GM23338 (cell line): ENCODE measurements at regions not wholly inside any gene's neighbourhood (a gene's known extent, or its start where the extent isn't known, plus 50 kb on each side); places are given as distances from the start of the nearest gene placed in this dataset.

Experiments used
- ATAC-seq: fragments of 200-7000 bp; cut with Tn5 transposase; 3 replicates; pipeline ENCODE4 v1.9.1; 2020
- DNase-seq: peaks from one replicate; pipeline ENCODE4 v3.0.0-alpha.2; 2015; ENCODE audit warnings: low spot score
- H2AFZ ChIP-seq: fragments of 200-600 bp; sonication (generic); 2 replicates; pipeline ENCODE4 v1.8.0; 2016; ENCODE audit warnings: antibody characterized with exemption, mild to moderate bottlenecking, moderate library complexity
- H3F3A ChIP-seq: fragments of 200-600 bp; sonication (generic); replicated peaks from 2 replicates; pipeline ENCODE4 v1.8.0; 2017; ENCODE audit warnings: antibody characterized with exemption, mixed run types, low read depth
- H3K27ac ChIP-seq: fragments of 200-600 bp; sonication (generic); 2 replicates; pipeline ENCODE4 v1.6.1; 2016; ENCODE audit warnings: low read depth
- H3K27me3 ChIP-seq: fragments of 200-600 bp; sonication (generic); 2 replicates; pipeline ENCODE4 v1.8.0; 2016; ENCODE audit warnings: mild to moderate bottlenecking, mixed run types, moderate library complexity; ENCODE audit not compliant: insufficient read depth
- H3K36me3 ChIP-seq: fragments of 200-600 bp; sonication (generic); 2 replicates; pipeline ENCODE4 v1.8.0; 2016; ENCODE audit warnings: mild to moderate bottlenecking; ENCODE audit not compliant: insufficient read depth
- H3K4me1 ChIP-seq: fragments of 200-600 bp; sonication (generic); 2 replicates; pipeline ENCODE4 v1.8.0; 2016; ENCODE audit warnings: mild to moderate bottlenecking, moderate library complexity; ENCODE audit not compliant: insufficient read depth
- H3K4me2 ChIP-seq: fragments of 200-600 bp; sonication (generic); 2 replicates; pipeline ENCODE4 v1.7.1; 2017; ENCODE audit warnings: mixed run types
- H3K4me3 ChIP-seq: fragments of 200-600 bp; sonication (generic); 2 replicates; pipeline ENCODE4 v1.6.1; 2016; ENCODE audit warnings: mixed run types
- H3K79me2 ChIP-seq: fragments of 200-600 bp; sonication (generic); replicated peaks from 2 replicates; pipeline ENCODE4 v1.8.0; 2017; ENCODE audit warnings: mild to moderate bottlenecking; ENCODE audit not compliant: insufficient read depth
- H3K9me2 ChIP-seq: fragments of 200-600 bp; sonication (generic); 2 replicates; pipeline ENCODE4 v1.8.0; 2017; ENCODE audit not compliant: insufficient read depth
- H4K20me1 ChIP-seq: fragments of 200-600 bp; sonication (generic); replicated peaks from 2 replicates; pipeline ENCODE4 v1.8.0; 2017; ENCODE audit warnings: mild to moderate bottlenecking; ENCODE audit not compliant: insufficient read depth
- H3K27ac Mint-ChIP-seq: 2 replicates; pipeline ENCODE4 v1.8.0; 2020; ENCODE audit warnings: inconsistent platforms, mild to moderate bottlenecking, moderate library complexity, mixed read lengths
- H3K27me3 Mint-ChIP-seq: 3 replicates; pipeline ENCODE4 v1.8.0; 2022; ENCODE audit warnings: low read depth, mild to moderate bottlenecking, moderate library complexity, mixed read lengths, inconsistent platforms; ENCODE audit not compliant: insufficient read depth, poor library complexity
- H3K36me3 Mint-ChIP-seq: 3 replicates; pipeline ENCODE4 v1.8.0; 2021; ENCODE audit warnings: low read depth, mild to moderate bottlenecking, inconsistent platforms, moderate library complexity, mixed read lengths
- H3K4me1 Mint-ChIP-seq: 3 replicates; pipeline ENCODE4 v1.8.0; 2020; ENCODE audit warnings: mild to moderate bottlenecking, inconsistent platforms, mixed read lengths
- H3K4me3 Mint-ChIP-seq: 3 replicates; pipeline ENCODE4 v1.8.0; 2021; ENCODE audit warnings: moderate library complexity, mild to moderate bottlenecking, inconsistent platforms, mixed read lengths
- H3K9me3 Mint-ChIP-seq: 3 replicates; pipeline ENCODE4 v1.8.0; 2020; ENCODE audit warnings: moderate library complexity, mild to moderate bottlenecking, inconsistent platforms, mixed read lengths
- CREB1 ChIP-seq: fragments of 250-450 bp; sonication (Bioruptor Pico); IDR thresholded peaks from 2 replicates; pipeline ENCODE4 v1.5.0; 2020; ENCODE audit warnings: low read depth, mild to moderate bottlenecking, moderate library complexity
- ETS1 ChIP-seq: IDR thresholded peaks from 2 replicates; pipeline ENCODE4 v1.6.1; 2016; ENCODE audit warnings: antibody characterized with exemption
- EZH2 ChIP-seq: fragments of 200-600 bp; sonication (generic); IDR thresholded peaks from one replicate; pipeline ENCODE4 v1.8.0; 2017; ENCODE audit warnings: antibody characterized with exemption, mild to moderate bottlenecking, low read depth; ENCODE audit not compliant: unreplicated experiment
- EZH2phosphoT487 ChIP-seq: fragments of 200-600 bp; sonication (generic); IDR thresholded peaks from one replicate; pipeline ENCODE4 v1.8.1; 2018; ENCODE audit warnings: antibody characterized with exemption; ENCODE audit not compliant: unreplicated experiment
- JUNB ChIP-seq: IDR thresholded peaks from one replicate; pipeline ENCODE4 v1.6.1; 2016; ENCODE audit warnings: antibody characterized with exemption; ENCODE audit not compliant: unreplicated experiment
- NANOG ChIP-seq: IDR thresholded peaks from 2 replicates; pipeline ENCODE4 v1.6.1; 2016; ENCODE audit warnings: antibody characterized with exemption, borderline replicate concordance
- POLR2AphosphoS5 ChIP-seq: IDR thresholded peaks from 2 replicates; pipeline ENCODE4 v1.6.1; 2016; ENCODE audit warnings: antibody characterized with exemption, low read depth
- STAT1 ChIP-seq: IDR thresholded peaks from one replicate; pipeline ENCODE4 v1.6.1; 2016; ENCODE audit warnings: antibody characterized with exemption; ENCODE audit not compliant: unreplicated experiment
- ZNF114 ChIP-seq: fragments of 250-450 bp; sonication (Bioruptor Pico); IDR thresholded peaks from 2 replicates; pipeline ENCODE4 v1.5.0; 2020; ENCODE audit warnings: mild to moderate bottlenecking, moderate library complexity
- ZNF331 ChIP-seq: fragments of 250-450 bp; sonication (Bioruptor Pico); IDR thresholded peaks from 2 replicates; pipeline ENCODE4 v1.5.0; 2020; ENCODE audit warnings: low read depth, mild to moderate bottlenecking, moderate library complexity
- ZNF462 ChIP-seq: fragments of 250-450 bp; sonication (Bioruptor Pico); IDR thresholded peaks from 2 replicates; pipeline ENCODE4 v1.5.0; 2020; ENCODE audit warnings: mild to moderate bottlenecking, moderate library complexity
- TF ChIP-seq, protein P1 (sequence below): IDR thresholded peaks from one replicate; pipeline ENCODE4 v1.6.1; 2018; ENCODE audit warnings: antibody characterized with exemption; ENCODE audit not compliant: unreplicated experiment
- TF ChIP-seq, protein P2 (sequence below), 2 experiments: fragments of 200-600 bp in 1 of 2; sonication (generic) in 1 of 2; conservative IDR thresholded peaks; 2 replicates each; pipeline versions ENCODE4 v1.5.1 to v1.6.1; 2016 to 2017; ENCODE audit warnings: antibody characterized with exemption in 2 of 2, low read depth in 2 of 2, mild to moderate bottlenecking in 2 of 2, moderate library complexity in 1 of 2

GRCh38 chr16:34078691-34079090 is 619.3 kb downstream of the TP53TG3F start:
- H3K36me3 Mint-ChIP-seq, result peaks cover 75% of the 10 kb centered on the region
- H3K9me3 Mint-ChIP-seq, result peaks cover 100% of the 10 kb centered on the region
- no peak overlapping the region for H3K4me3 Mint-ChIP-seq
- peaks cover 2% of the 10 kb centered on the region for H3K27me3 Mint-ChIP-seq
- TF ChIP-seq JUNB, result no peak
- no peak for TF ChIP-seq ZNF331 (CRISPR knock-in tag)
- TF ChIP-seq, protein P1, sequence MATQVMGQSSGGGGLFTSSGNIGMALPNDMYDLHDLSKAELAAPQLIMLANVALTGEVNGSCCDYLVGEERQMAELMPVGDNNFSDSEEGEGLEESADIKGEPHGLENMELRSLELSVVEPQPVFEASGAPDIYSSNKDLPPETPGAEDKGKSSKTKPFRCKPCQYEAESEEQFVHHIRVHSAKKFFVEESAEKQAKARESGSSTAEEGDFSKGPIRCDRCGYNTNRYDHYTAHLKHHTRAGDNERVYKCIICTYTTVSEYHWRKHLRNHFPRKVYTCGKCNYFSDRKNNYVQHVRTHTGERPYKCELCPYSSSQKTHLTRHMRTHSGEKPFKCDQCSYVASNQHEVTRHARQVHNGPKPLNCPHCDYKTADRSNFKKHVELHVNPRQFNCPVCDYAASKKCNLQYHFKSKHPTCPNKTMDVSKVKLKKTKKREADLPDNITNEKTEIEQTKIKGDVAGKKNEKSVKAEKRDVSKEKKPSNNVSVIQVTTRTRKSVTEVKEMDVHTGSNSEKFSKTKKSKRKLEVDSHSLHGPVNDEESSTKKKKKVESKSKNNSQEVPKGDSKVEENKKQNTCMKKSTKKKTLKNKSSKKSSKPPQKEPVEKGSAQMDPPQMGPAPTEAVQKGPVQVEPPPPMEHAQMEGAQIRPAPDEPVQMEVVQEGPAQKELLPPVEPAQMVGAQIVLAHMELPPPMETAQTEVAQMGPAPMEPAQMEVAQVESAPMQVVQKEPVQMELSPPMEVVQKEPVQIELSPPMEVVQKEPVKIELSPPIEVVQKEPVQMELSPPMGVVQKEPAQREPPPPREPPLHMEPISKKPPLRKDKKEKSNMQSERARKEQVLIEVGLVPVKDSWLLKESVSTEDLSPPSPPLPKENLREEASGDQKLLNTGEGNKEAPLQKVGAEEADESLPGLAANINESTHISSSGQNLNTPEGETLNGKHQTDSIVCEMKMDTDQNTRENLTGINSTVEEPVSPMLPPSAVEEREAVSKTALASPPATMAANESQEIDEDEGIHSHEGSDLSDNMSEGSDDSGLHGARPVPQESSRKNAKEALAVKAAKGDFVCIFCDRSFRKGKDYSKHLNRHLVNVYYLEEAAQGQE, result no peak
- TF ChIP-seq ZNF462, result no peak
- TF ChIP-seq STAT1, result no peak
- TF ChIP-seq NANOG, result no peak
- no peak for TF ChIP-seq ZNF114
- TF ChIP-seq, protein P2, sequence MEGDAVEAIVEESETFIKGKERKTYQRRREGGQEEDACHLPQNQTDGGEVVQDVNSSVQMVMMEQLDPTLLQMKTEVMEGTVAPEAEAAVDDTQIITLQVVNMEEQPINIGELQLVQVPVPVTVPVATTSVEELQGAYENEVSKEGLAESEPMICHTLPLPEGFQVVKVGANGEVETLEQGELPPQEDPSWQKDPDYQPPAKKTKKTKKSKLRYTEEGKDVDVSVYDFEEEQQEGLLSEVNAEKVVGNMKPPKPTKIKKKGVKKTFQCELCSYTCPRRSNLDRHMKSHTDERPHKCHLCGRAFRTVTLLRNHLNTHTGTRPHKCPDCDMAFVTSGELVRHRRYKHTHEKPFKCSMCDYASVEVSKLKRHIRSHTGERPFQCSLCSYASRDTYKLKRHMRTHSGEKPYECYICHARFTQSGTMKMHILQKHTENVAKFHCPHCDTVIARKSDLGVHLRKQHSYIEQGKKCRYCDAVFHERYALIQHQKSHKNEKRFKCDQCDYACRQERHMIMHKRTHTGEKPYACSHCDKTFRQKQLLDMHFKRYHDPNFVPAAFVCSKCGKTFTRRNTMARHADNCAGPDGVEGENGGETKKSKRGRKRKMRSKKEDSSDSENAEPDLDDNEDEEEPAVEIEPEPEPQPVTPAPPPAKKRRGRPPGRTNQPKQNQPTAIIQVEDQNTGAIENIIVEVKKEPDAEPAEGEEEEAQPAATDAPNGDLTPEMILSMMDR (conservative IDR thresholded peaks at IDR 0.05; ENCODE audit: low read depth in 2 of 2), result no peak
- TF ChIP-seq CREB1 (CRISPR knock-in tag), result no peak
- no peak for TF ChIP-seq ETS1
- no peak for TF ChIP-seq POLR2AphosphoS5
- TF ChIP-seq EZH2, result no peak
- no peak for TF ChIP-seq EZH2phosphoT487
- H3K4me1 Mint-ChIP-seq, result no peaks in the 10 kb centered on the region
- Histone ChIP-seq H3K27ac (no peak overlapping the region), H3K79me2 (no peaks in the 10 kb centered on the region), H3K4me2 (no peak overlapping the region), H3K4me3 (no peak overlapping the region), H3K4me1 (no peaks in the 10 kb centered on the region), H2AFZ (no peak overlapping the region), H3K36me3 (peaks cover 14% of the 10 kb centered on the region), H3K9me2 (no peaks in the 10 kb centered on the region), H4K20me1 (no peaks in the 10 kb centered on the region), H3F3A (no peaks in the 10 kb centered on the region), H3K27me3 (no peaks in the 10 kb centered on the region)
- no peak for DNase-seq
- no peak for ATAC-seq
- no peak overlapping the region for H3K27ac Mint-ChIP-seq
